Activated B cell treated with CpG ODN at 0.5 μM for 24 hours (primary cell): ENCODE measurements at regions not wholly inside any gene's neighbourhood (a gene's known extent, or its start where the extent isn't known, plus 50 kb on each side); places are given as distances from the start of the nearest gene placed in this dataset.

Source experiments
- ATAC-seq: fragments of 200-7000 bp; cut with Tn5 transposase; one replicate; pipeline ENCODE4 v1.10.0; 2021; ENCODE audit warnings: low read depth, mild to moderate bottlenecking, moderate library complexity
- CTCF ChIA-PET: fragments of 350-600 bp; sonication (Branson Sonifier 250); formaldehyde crosslinking; loops from one replicate; lab custom pipeline; 2021; ENCODE audit warnings: antibody characterized with exemption; lab: Charles Lee
- POLR2A ChIA-PET: fragments of 350-600 bp; sonication (Branson Sonifier 250); formaldehyde crosslinking; loops from one replicate; lab custom pipeline; 2021; ENCODE audit warnings: antibody characterized with exemption; lab: Charles Lee
- DNase-seq: peaks from one replicate; pipeline ENCODE4 v3.0.0; 2022
- H3K27ac Mint-ChIP-seq: one replicate; pipeline ENCODE4 v1.8.0; 2020; ENCODE audit warnings: mixed read lengths
- H3K27me3 Mint-ChIP-seq: one replicate; pipeline ENCODE4 v1.8.0; 2021; ENCODE audit warnings: mixed read lengths
- H3K36me3 Mint-ChIP-seq: one replicate; pipeline ENCODE4 v1.8.0; 2021; ENCODE audit warnings: low read depth, mixed read lengths
- H3K4me1 Mint-ChIP-seq: one replicate; pipeline ENCODE4 v1.8.0; 2021; ENCODE audit warnings: mixed read lengths
- H3K4me3 Mint-ChIP-seq: one replicate; pipeline ENCODE4 v1.8.0; 2020; ENCODE audit warnings: mild to moderate bottlenecking, mixed read lengths
- H3K9me3 Mint-ChIP-seq: one replicate; pipeline ENCODE4 v1.8.0; 2020; ENCODE audit warnings: mixed read lengths
- intact Hi-C: fragments of 100-400 bp; cut with micrococcal nuclease; formaldehyde crosslinking; loops from one replicate; pipeline ENCODE4 v1.15.1; 2024
- TF ChIP-seq, protein P1 (sequence below): fragments of 200-600 bp; IDR thresholded peaks from one replicate; pipeline ENCODE4 v1.8.0; 2022; ENCODE audit warnings: antibody characterized with exemption, mild to moderate bottlenecking

GRCh38 chr11:10638316-10638925 is 55.1 kb downstream of the IRAG1 start:
- ChIA-PET CTCF (interaction anchor here (1.2 kb wide), 1 partner anchor 15 kb away, joined by 4 read pairs; no protein-coding TSS in a partner anchor), POLR2A (interaction anchor here (0.8 to 1.5 kb wide), 4 partner anchors 10 to 98 kb away, joined by 3 to 4 read pairs (median 4); partner anchors contain the start of gene RNF141)
- Mint-ChIP-seq H3K36me3 (no peaks in the 10 kb centered on the region), H3K4me1 (peaks cover 66% of the 10 kb centered on the region), H3K27ac (no peak overlapping the region), H3K27me3 (no peaks in the 10 kb centered on the region), H3K4me3 (no peak overlapping the region), H3K9me3 (no peaks in the 10 kb centered on the region)
- ATAC-seq (no peak), DNase-seq (no peak)
- intact Hi-C loops: no loop called here
- TF ChIP-seq, protein P1, sequence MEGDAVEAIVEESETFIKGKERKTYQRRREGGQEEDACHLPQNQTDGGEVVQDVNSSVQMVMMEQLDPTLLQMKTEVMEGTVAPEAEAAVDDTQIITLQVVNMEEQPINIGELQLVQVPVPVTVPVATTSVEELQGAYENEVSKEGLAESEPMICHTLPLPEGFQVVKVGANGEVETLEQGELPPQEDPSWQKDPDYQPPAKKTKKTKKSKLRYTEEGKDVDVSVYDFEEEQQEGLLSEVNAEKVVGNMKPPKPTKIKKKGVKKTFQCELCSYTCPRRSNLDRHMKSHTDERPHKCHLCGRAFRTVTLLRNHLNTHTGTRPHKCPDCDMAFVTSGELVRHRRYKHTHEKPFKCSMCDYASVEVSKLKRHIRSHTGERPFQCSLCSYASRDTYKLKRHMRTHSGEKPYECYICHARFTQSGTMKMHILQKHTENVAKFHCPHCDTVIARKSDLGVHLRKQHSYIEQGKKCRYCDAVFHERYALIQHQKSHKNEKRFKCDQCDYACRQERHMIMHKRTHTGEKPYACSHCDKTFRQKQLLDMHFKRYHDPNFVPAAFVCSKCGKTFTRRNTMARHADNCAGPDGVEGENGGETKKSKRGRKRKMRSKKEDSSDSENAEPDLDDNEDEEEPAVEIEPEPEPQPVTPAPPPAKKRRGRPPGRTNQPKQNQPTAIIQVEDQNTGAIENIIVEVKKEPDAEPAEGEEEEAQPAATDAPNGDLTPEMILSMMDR: no peak

- POLR2A ChIA-PET: interaction anchor here (1.3 to 1.5 kb wide), 2 partner anchors 9 to 15 kb away, joined by 3 read pairs; no protein-coding TSS in a partner anchor
- intact Hi-C loops: no loop called here
- DNase-seq: no peak
- peaks cover 61% of the 10 kb centered on the region for H3K4me1 Mint-ChIP-seq
- H3K4me3 Mint-ChIP-seq: no peak overlapping the region
- H3K27me3 Mint-ChIP-seq: no peaks in the 10 kb centered on the region
- CTCF ChIA-PET: no interaction called here
- no peaks in the 10 kb centered on the region for H3K36me3 Mint-ChIP-seq
- TF ChIP-seq, protein P1: no peak
- no peak overlapping the region for H3K27ac Mint-ChIP-seq
- no peak for ATAC-seq
- no peaks in the 10 kb centered on the region for H3K9me3 Mint-ChIP-seq
Observed at GRCh38 chr11:10637731-10638151, 55.8 kb downstream of the IRAG1 start.

- DNase-seq (no peak), ATAC-seq (no peak)
- intact Hi-C loops: no loop called here
- POLR2A ChIA-PET: no interaction called here
- no peak overlapping the region for H3K4me3 Mint-ChIP-seq
- H3K9me3 Mint-ChIP-seq: no peaks in the 10 kb centered on the region
- no peak overlapping the region for H3K27ac Mint-ChIP-seq
- peaks cover 53% of the 10 kb centered on the region for H3K4me1 Mint-ChIP-seq
- no peaks in the 10 kb centered on the region for H3K36me3 Mint-ChIP-seq
- no peaks in the 10 kb centered on the region for H3K27me3 Mint-ChIP-seq
- TF ChIP-seq, protein P1: no peak
- CTCF ChIA-PET: no interaction called here
Observed at GRCh38 chr11:10634407-10634806, 59.1 kb downstream of the IRAG1 start.

DNA sequence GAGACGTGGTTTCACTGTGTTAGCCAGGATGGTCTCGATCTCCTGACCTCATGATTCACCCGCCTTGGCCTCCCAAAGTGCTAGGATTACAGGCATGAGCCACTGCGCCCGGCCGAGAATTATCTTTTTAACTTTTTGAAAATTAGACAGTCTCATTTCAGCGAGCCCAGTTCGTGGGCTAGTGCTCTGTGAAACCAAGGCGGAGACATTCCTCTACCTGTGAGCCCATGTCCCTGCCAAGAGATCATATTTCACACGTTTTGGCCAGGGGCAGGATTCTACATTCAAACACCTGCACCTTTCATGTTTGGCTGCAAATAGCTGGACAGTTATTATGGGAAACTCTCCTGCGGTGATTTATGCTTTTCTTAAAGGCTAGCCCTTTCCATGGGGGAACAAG is 60.3 kb downstream of the IRAG1 start:
- H3K36me3 Mint-ChIP-seq: no peaks in the 10 kb centered on the region
- H3K4me1 Mint-ChIP-seq: peaks cover 54% of the 10 kb centered on the region
- no peak overlapping the region for H3K27ac Mint-ChIP-seq
- TF ChIP-seq, protein P1: no peak
- intact Hi-C loops: no loop called here
- no peak overlapping the region for H3K4me3 Mint-ChIP-seq
- DNase-seq: no peak
- no peaks in the 10 kb centered on the region for H3K9me3 Mint-ChIP-seq
- H3K27me3 Mint-ChIP-seq: no peaks in the 10 kb centered on the region
- ChIA-PET POLR2A (interaction anchor here (0.6 kb wide), 1 partner anchor 29 kb away, joined by 4 read pairs; no protein-coding TSS in a partner anchor), CTCF (no interaction called here)
- no peak for ATAC-seq

DNA sequence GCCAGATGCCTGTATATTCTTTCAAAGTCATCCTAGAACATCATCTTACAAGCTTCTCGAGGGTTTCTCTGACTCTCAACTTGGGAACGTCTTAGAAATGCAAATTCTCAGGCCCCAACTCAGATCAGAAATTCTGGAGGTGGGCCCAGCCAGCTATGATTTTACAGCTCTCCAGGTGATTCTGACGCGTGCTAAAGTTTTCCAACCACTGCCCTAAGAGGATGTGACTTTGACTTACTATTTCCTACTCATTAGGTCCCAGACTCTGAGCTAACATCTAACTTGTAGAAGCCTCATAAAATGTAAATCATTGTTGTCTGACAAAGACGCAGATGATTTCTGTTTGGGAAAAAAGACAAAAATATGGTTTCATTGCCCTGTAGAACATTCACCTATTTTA is 61.1 kb downstream of the IRAG1 start:
- POLR2A ChIA-PET: no interaction called here
- Mint-ChIP-seq H3K9me3 (no peaks in the 10 kb centered on the region), H3K36me3 (no peaks in the 10 kb centered on the region), H3K4me3 (no peak overlapping the region), H3K4me1 (peaks cover 52% of the 10 kb centered on the region), H3K27ac (no peak overlapping the region), H3K27me3 (no peaks in the 10 kb centered on the region)
- DNase-seq (no peak), ATAC-seq (no peak)
- TF ChIP-seq, protein P1: no peak
- CTCF ChIA-PET: interaction anchor here (0.9 kb wide), 1 partner anchor 92 kb away, joined by 3 read pairs; the partner anchor contains the start of gene RNF141
- intact Hi-C loops: no loop called here
